A172 (cell line): ENCODE measurements at regions not wholly inside any gene's neighbourhood (a gene's known extent, or its start where the extent isn't known, plus 50 kb on each side); places are given as distances from the start of the nearest gene placed in this dataset.

ENCODE experiments used
- DNase-seq: peaks from one replicate; pipeline ENCODE4 v3.0.0-alpha.2; 2015; ENCODE audit warnings: low spot score

DNA sequence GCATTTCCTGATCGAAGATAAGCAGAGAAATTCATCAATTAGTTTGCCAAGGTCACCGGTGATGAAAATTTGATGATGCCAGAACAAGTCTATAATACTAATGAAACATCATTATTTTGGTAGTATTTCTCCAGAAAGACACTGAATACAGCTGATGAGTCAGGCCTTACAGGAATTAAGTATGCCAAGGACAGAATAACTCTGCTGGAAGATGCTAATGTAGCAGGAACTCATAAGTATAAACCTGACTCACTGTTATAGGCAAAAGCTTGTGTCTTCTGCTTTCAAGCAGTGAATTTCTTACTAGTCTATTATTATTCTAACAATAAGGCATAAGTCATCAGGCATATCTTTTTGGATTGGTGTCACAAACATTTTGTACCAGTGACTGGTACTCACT lies 1825.1 kb upstream of the IGFBP7 start:
- DNase-seq = peak; percentile 13

DNA sequence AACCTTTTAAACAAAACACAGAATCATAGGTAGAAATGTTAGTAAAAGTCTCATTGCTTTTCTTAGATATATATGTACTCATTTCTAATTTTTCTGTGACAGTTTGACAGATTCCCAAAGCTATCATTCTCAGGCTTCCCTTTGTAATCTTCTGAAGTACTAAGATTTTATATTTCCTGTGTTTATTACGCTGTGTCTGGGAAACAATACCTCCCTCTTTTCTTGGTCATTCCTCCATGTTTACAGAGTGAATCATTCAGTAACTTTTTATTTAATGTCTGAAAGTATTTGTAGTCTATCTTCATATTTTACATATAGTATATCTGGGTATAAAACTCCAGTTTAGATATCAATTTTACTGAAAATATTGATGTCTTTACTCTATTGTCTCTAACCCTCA lies 1826.3 kb upstream of the IGFBP7 start:
- peak; percentile 22 for DNase-seq

DNA sequence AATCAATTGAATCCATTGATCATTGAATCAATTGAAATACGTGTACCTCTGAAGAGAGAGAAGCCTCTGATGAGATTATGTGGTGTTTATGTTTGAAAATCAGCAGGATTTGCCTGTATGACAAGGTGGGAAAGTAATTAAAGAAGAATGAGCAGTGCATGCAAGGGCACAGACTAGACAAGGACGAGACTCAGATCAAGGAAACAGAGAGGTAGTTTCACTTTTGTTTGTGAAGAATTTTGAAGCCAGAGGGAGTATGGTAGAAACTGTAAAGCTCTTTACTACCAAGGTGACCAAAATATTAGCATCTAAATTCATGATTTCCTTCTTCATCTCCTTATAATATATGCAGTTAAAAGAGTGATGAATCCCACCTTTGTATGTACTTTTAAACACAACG lies 1830.0 kb upstream of the IGFBP7 start:
- peak; percentile 18 for DNase-seq

DNA sequence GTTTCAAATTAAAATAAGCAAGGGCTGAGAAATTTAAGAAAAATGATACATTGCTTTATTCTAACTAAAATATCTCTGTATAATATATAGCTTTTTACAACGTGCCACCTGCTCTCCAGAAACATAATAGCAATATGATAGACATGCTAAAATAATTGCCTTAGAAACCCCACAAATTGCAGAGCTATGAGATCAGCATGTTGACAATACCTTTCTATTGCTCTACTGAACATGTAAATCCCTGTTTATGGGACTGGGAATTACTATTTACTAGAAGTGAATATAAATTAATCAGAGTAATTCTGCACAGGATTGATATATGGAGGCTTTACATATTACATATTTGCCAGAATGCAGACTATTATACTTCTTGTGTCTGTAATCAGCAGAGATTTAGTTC lies 1831.1 kb upstream of the IGFBP7 start:
- no peak for DNase-seq

DNA sequence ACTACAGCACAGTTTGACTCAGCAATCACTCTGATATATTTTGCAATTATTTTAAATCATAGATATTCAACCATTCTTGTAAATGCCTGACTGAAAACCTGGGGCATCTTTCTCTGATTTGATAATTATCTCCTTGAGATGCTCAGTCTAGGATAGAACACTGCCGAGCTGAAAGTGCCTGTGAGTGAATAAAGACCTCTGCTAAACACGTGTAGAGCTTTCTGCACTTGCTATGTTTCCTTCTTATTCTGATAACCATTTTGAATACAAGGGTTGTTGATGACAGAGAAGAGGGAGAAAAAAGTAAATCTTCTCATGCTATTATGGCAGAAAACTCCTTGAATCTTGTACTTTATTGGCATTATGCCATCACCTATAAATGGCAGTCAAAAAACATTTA lies 1843.4 kb upstream of the IGFBP7 start:
- DNase-seq = no peak

DNA sequence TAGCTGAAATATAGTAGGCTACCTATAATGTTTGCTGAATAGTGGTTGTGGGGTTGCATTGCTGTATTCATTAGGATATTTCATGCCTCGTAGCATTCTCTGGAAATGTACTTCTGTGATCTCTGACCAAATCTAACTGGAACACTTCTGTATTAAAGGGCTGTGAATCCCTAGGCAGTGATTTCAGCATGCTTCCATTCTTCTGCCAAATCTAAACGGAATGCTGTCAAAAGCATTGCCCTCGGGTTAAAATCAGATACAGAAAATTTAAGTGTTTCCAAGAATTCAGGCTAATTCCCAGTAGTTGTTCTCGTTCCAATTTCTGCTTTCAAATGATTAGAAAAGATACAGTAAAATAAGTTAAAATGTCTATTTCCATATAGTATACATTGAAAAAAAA lies 1847.5 kb upstream of the IGFBP7 start:
- DNase-seq = no peak

DNA sequence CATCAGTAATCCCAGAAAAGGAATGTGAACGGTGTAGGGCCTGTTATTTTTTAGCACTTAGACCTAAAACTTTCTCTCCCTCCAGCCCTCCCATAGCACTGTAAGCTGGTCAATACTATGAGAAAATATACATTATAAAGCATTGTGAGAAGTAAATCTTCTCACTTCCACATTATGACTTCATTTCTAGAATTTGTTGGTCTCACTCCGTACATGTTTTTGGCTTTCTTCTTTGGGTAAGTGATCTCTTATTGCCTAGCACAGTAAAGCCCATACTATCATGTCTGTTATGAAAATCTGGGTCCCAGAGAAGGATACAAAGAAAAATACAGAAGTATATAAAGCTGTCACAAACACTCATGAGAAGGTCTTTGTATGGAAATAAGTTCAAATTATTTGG lies 1851.1 kb upstream of the IGFBP7 start:
- DNase-seq = no peak

DNA sequence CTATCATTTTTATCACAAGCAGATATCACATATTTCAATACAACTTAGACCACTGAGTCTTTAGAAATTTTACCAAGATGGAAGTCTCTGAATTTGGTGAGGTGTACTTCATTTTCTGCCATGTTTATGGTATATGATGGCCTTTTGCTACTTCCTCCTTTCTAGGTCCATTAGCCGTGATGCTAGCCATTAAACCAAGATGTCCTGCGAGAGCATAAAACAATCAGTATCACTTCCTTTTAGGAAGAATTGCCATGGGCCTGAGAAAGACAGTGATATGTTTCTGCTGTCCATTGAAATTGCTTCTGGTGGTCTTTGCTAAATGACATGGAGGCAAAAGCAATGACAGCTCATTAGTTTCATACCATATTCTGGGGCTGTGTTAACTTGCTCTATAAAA lies 1851.7 kb upstream of the IGFBP7 start:
- no peak for DNase-seq

DNA sequence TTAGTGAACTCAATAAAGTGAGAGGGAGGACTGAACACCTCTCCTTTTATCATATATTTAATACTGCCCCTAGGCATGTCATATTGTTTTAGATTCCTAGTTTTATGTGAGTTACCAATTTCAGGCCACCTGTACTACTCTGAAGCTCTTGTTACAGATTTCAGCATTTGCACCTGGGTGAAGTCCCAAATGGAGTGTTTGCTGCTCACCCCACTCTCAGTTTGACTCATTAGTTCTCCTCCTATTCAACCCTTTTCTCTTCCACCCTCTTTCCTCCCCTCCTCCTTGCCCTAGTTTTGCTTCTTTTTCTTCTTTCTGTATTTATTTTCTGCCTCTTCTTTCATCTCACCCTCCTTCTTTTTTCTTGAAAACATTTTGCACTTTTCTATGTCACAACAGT lies 1852.2 kb upstream of the IGFBP7 start:
- no peak for DNase-seq

DNA sequence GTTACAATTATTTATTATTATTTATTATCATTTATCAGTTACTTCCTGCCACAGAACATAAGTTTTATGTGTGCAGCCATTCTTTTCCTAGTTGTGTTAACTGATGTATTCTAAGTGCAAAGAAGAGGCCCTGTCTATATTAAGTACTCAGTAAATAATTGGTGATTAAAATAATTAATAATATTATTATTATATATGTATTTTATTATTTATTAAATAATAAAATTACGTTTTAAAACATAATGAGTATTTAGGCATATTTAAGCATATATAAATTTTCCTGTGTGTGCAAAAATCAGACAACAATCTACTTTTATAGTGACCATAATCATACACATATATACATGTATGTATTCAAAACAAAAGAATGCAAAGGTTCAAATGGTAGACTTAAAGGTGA lies 1871.6 kb upstream of the IGFBP7 start:
- no peak for DNase-seq

DNA sequence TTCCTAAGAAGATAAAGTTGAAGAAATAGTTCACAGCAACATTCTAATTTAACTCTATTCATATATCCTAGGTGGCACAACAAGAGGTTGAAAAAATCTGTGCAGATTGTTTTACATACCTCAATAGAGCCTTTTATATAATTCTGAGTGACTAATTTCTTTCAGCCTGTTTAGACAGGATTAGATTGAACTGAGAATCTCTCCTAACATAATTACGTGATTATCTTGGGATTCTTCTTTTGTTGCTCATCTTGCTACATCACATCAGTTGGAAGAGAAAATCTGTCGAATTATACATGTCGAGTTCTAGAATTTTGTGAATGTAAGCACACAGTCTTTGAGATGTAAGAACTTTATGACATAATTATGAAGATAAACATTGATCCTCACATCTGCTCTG lies 1873.7 kb upstream of the IGFBP7 start:
- DNase-seq = no peak

DNA sequence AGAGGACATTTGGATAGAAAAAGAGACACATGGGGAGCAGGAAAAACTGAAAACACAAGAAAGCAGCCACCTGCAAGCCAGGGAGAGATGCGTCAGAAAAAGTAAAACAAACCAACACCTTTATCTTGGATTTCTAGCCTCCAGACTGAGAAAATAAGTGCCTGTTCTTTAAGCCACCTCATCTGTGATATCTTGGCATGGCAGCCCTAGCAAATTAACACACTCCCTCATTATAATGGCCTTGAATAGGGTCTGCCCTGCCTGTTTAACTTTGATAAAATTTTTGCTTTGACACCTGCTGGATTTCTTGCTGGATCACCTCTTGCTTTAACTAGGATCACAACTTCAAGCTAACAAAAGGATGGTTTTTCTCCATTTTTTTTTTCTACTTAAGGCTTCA lies 1892.0 kb upstream of the IGFBP7 start:
- no peak for DNase-seq

DNA sequence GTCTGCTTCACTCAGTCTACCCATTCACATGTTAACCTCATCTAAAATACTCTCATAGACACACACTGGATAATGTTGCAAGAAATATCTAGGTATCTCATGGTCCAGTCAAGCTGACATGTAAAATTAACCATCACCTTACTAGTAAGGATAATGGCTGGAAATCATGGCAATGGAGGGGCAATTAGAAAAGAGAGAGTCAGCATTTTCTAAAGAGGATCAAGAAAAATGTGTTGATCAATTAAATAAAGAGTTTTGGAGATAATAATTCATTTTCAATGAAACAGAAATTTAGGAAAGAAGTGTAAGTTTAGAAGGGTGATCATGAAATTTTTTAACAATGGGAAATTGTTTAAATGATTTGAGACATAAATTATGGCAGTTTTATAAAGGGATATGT lies 1914.1 kb upstream of the IGFBP7 start:
- no peak for DNase-seq

DNA sequence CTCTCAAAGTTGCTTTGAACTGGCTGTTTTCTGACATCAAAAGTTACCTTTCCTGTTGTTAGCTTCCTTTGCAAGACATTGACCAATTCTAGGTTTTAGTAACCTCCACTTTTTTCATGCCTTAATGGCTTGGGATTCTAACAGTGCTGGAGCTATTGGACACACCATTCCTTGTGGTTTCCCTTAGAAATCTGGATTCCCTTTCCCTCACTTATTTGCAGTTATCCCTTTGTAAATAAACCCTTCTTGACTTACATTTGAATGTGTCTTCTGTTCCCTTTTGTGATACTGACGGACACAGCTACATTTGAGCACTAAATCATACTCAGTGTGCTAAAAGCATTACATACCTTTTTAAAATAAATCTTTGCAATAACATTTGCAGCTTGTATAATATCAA lies 1927.6 kb upstream of the IGFBP7 start:
- no peak for DNase-seq

DNA sequence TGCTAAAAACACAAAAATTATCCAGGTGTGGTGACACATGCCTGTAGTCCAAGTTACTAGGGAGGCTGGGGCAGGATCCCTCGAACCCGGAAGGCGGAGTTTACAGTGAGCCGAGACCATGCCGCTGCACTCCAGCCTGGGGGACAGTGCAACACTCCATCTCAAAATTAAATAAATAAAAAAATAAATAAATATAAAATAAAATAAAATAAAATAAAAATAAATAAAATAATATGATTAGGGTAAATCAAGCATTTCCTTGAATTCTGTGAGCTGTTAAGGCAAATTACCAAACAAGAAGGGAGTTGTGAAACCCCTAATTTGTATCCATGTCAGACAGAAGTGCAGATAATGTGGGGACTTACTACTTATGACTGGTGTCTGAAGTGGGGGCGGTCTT lies 1928.9 kb upstream of the IGFBP7 start:
- DNase-seq = no peak

DNA sequence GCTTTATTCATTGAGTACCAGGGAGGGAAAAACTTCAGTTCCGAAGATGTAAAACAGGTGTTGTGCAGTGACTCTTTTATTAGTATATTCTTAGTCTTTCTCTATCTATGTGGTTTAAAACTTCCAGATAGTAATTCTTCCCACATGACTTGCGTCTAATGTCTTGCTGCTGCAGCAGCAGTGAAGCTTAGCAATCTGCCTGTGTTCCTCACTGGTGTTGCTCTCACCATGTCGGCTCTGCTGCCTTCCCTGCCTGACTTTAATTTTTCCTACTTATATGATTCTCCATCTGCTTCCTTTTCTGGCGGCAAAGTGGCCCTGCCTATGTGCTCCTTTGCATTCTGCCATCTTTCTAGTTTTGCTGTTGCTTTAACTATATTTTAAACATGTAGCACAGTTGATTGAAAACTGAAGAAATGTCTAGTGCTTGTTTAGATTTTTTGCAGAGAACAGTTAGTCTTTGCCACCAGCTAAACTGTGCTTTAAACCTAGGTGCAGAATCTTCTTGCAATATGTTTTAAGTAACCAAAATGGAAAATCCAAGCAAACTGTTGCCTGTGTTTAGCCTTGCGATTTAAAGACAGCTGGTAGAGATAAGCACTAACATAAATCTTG lies 1934.2 kb upstream of the IGFBP7 start:
- no peak for DNase-seq

DNA sequence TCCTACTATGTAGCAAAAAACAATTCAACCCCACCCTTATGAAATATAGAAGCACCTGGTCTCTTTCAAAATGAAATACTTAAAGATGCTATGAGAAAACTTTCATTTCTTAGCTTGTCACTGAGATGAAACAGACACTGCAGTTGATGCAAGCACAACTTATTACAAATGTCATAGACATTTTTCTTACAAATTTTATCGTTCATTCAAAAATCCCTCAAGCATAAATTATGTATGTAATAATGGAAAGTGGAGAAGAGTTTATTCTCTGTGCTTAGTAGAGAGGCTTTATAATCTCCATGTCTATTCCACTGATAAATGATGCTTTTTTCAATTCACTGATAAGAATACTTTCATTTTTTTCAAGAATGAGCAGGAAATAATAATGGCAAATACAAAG lies 1943.9 kb upstream of the IGFBP7 start:
- no peak for DNase-seq

DNA sequence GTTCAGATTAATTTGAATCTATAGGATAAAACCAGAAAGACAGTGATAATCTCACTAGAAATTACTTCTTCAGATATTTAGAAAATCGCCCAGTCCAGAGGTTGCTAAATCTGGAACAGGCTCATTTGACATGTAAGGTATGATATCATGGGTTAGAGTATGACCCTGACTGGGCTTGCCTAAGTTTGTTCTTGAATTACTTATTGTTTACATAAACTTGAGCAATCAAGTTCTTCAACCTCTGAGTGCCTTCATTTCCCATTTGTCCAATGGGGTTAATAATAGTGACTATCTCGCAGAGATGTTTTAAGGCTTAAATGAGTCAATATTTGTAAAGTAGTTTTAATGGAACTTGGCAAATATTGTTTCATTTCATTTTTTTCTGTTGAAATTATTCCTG lies 1947.6 kb upstream of the IGFBP7 start:
- DNase-seq = no peak

DNA sequence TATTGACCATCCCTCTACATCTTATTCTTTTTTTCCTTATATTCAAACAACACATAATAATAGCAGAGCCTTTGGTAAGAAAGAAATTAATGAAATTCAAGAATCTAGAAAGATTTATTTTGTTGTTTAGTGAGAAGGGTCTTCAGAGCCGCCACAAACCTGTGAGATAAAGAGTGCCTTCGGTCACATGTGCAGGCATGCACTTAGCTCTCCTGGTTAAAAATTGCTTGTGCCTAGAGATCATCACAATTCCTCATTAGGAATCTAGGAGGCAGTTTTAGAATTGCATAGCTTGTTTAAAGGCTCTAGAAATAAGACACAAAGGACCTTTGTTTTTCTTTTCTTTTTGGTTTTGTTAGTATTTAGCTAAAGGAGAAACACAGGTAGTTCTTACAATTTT lies 1948.4 kb upstream of the IGFBP7 start:
- DNase-seq = no peak

DNA sequence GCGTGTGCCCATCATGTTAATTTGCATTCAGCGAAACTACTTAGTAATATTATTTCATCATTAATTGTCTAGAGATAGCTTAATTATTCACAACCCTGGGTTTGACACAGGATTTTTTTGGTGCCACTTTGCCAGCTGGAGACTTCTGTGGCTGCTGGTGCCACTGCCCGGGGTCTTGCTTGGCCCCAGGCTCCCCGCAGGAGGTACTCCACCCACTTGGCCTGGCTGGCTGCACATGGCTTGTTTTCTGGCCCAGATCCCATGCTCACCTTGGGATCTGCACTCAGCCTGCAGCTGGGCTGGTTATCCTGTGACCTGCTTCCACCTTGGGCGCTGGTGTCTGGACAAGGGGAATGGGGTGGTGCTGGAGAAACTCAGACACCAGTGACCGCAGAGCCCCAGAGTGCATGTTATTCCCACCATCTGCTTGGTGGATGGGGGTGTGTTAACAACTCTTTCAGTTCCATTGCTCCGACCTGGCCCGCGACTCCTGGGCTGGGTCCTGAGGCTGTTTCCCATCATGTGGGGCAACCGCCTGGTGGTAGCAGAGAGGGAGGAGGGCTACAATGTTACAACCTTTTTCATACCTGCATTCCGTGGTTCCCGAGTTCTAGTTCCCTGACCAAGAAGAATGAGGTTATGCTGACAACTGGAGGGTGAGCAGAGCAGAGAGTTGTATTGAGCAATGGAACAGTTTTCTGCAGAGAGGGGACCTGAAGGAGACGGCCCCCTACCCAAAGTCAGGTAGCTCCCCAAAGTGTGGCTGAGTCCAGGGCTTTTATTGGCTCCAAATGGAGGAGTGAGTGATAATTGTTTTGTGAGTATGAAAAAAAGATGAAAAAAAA lies 1950.0 kb upstream of the IGFBP7 start:
- DNase-seq = no peak

DNA sequence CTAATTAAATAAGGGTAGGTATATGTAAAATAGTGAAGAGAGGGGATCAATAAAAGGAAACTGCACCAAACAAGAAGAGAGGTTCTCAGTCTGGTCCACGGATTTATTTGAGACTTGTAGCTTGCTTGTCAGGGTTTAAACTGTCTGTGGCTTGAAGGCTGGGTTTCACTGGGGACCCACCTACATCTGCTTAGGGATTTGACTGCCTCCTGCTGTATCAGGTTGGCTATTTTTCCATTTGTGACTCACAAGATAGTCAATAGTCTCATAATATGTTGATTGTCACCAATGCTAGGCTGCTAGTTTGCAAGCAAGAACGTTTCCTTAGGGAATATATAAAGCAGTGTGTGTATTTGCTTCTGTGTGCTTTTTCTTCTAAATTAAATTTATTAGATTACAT lies 1950.7 kb upstream of the IGFBP7 start:
- DNase-seq = no peak

DNA sequence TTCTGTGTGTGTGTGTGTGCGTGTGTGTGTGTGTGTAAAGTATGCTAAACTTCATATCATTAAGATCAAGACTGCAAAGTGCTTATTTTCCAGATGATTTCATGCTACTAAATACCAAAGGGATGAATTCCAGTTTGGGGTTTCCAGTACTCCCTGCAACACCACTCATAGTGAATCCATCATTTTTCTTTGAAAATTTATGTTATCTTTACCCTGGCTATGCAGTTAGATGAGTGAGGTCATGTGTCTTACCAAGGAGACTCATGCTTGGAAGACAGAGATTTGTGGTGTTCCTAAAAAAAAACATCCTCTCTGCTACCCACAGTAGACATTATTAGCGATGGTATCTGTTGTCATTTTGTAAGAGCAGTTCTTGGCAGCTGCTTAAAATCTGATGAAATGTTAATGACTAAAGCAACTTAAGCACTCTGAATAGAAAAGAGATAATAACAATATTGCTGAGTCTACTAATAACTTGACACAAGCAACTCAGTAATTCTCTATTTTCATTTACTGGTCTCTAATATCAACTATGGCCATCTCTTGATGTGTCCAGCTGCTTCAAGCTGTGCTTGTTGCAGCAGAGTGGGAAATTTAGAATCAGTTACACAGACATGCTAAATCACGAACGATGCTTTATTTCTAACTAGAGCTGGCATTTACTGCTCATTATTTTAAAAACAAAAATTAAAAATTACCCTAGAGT lies 1953.0 kb upstream of the IGFBP7 start:
- no peak for DNase-seq

DNA sequence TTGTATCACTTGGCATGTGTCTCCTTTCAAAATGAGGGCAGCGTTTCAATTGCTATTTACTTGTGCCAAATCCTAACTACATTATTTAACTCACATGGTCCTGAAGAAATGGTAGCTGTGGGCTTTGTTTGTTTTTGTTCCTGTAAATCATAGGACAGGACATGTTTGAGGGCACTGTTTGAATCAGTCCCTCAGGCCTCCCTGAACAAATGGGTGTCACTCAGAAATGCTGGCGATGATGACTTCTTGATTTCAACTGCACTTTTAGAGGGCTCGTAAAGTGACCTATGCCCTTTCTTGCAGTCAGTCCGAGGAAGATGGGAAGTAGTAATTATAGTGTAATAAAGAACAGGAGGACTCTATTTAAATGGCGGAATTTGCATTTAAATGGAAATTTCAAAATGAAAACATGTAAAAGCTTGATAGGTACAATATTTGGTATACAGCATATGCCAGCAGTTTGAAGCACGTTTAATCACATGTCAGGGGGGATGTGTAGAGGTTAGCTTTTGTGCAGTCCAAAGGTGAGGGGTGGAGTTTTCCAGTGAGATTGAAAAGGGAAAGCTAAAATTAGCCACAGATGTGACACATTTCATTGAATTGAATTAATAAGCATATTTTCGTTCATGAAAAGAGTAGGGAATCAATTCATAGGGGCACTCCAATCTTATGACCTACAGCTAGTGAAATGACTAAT lies 1958.7 kb upstream of the IGFBP7 start:
- no peak for DNase-seq
